Mesendoderm (in vitro differentiated cells): ENCODE measurements at regions not wholly inside any gene's neighbourhood (a gene's known extent, or its start where the extent isn't known, plus 50 kb on each side); places are given as distances from the start of the nearest gene placed in this dataset.
A peak's percentile ranks its signal among the peaks of the same experiment; 100 is the strongest.

Source experiments
- DNase-seq: peaks from one replicate; pipeline ENCODE4 v3.0.0; 2013
- H2AK5ac ChIP-seq: 2 replicates; pipeline ENCODE4 v1.6.1; 2013; ENCODE audit warnings: low read length, inconsistent platforms
- H2BK120ac ChIP-seq: 2 replicates; pipeline ENCODE4 v1.6.1; 2013; ENCODE audit warnings: low read depth, mild to moderate bottlenecking, low read length, moderate library complexity, mixed read lengths
- H2BK15ac ChIP-seq: replicated peaks from 2 replicates; pipeline ENCODE4 v1.6.1; 2013; ENCODE audit warnings: low read depth, mild to moderate bottlenecking, moderate library complexity
- H2BK5ac ChIP-seq: 2 replicates; pipeline ENCODE4 v1.6.1; 2013; ENCODE audit warnings: low read length, inconsistent platforms
- H3K18ac ChIP-seq: 2 replicates; pipeline ENCODE4 v1.6.1; 2013; ENCODE audit warnings: mild to moderate bottlenecking, low read length, mixed read lengths
- H3K23ac ChIP-seq: one replicate; pipeline ENCODE4 v1.6.1; 2013; ENCODE audit warnings: low read length
- H3K27ac ChIP-seq: 2 replicates; pipeline ENCODE4 v1.5.1; 2013; ENCODE audit warnings: low read depth, mild to moderate bottlenecking, inconsistent platforms, low read length, moderate library complexity
- H3K27me3 ChIP-seq: 2 replicates; pipeline ENCODE4 v1.6.1; 2013; ENCODE audit warnings: low read length, control low read depth, mild to moderate bottlenecking, inconsistent platforms; ENCODE audit not compliant: insufficient read depth, poor library complexity
- H3K36me3 ChIP-seq: 2 replicates; pipeline ENCODE4 v1.6.1; 2013; ENCODE audit warnings: low read length, inconsistent platforms; ENCODE audit not compliant: control insufficient read depth, insufficient read depth
- H3K4ac ChIP-seq: one replicate; pipeline ENCODE4 v1.6.1; 2013; ENCODE audit warnings: low read depth, mild to moderate bottlenecking, low read length, moderate library complexity
- H3K4me1 ChIP-seq: 2 replicates; pipeline ENCODE4 v1.6.1; 2013; ENCODE audit warnings: low read depth, low read length, inconsistent platforms; ENCODE audit not compliant: control insufficient read depth
- H3K4me2 ChIP-seq: 2 replicates; pipeline ENCODE4 v1.6.1; 2013; ENCODE audit warnings: low read length
- H3K4me3 ChIP-seq: 2 replicates; pipeline ENCODE4 v1.5.1; 2013; ENCODE audit warnings: mild to moderate bottlenecking, low read length
- H3K56ac ChIP-seq: one replicate; pipeline ENCODE4 v1.6.1; 2013; ENCODE audit warnings: low read length
- H3K79me1 ChIP-seq: 2 replicates; pipeline ENCODE4 v1.6.1; 2013; ENCODE audit warnings: low read length, inconsistent platforms
- H3K79me2 ChIP-seq: 2 replicates; pipeline ENCODE4 v1.6.1; 2013; ENCODE audit warnings: mild to moderate bottlenecking, low read length; ENCODE audit not compliant: control insufficient read depth, insufficient read depth
- H3K9ac ChIP-seq: 2 replicates; pipeline ENCODE4 v1.6.1; 2013; ENCODE audit warnings: low read length, inconsistent platforms
- H4K5ac ChIP-seq: one replicate; pipeline ENCODE4 v1.6.1; 2013; ENCODE audit warnings: low read length
- H4K8ac ChIP-seq: one replicate; pipeline ENCODE4 v1.6.1; 2013; ENCODE audit warnings: low read depth, mild to moderate bottlenecking, control low read depth, low read length, moderate library complexity
- WGBS: extraction: QIAGEN DNeasy Blood & Tissue Kit; methylation state at CpG from one replicate; pipeline ENCODE4 v1.1.7; 2013; ENCODE audit warnings: low lambda C conversion rate, missing lambda C conversion rate; ENCODE audit not compliant: insufficient coverage; ENCODE audit errors: extremely low coverage; 5-methylcytosine and 5-hydroxymethylcytosine counted together

DNA sequence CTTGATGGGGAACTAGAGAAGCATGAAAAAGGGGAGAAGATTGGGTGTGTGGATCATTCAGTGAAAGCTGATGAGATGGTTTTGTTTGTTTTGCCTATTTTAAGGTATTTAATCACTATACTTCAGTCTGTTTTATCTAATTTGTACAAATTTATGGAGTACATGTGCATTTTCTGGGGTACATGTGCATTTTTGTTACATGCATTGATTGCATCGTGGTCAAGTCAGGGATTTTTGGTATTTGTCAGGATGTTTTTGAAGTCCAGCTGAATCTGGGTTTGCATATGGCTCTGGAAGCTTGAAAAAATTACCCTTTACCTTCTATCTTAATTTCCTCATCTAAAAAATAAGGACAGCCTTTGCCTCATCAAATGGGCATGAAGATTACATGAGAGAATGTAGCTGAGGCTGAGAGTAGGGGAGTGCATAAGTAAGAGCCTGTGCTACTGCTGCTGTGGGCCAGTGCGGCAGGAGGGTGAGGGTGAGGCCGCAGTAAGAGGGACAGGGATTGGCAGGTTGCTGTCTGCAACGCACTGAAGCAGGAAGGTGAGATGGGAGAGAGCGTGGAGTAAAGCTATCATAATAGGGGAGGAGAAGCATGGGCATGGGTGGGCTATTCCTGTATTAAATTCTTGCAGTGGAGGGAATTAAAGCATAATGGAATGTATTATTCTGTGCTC is 139.8 kb downstream of the NPR3 start:
- no peaks in the 10 kb centered on the region for H3K36me3 ChIP-seq
- no peak overlapping the region for H2BK15ac ChIP-seq
- H3K79me1 ChIP-seq, result no peaks in the 10 kb centered on the region
- DNase-seq, result peak; percentile 2
- H4K8ac ChIP-seq, result no peak overlapping the region
- no peak overlapping the region for H3K4ac ChIP-seq
- no peak overlapping the region for H3K4me3 ChIP-seq
- no peaks in the 10 kb centered on the region for H3K79me2 ChIP-seq
- WGBS, result no CpG with 5 or more reads among the region's 5 CpGs
- H2AK5ac ChIP-seq, result no peak overlapping the region
- no peak overlapping the region for H3K27ac ChIP-seq
- H4K5ac ChIP-seq, result no peak overlapping the region
- no peak overlapping the region for H3K23ac ChIP-seq
- no peak overlapping the region for H3K56ac ChIP-seq
- H3K18ac ChIP-seq, result no peak overlapping the region
- no peaks in the 10 kb centered on the region for H3K27me3 ChIP-seq
- no peak overlapping the region for H2BK120ac ChIP-seq
- no peak overlapping the region for H3K4me2 ChIP-seq
- H2BK5ac ChIP-seq, result no peak overlapping the region
- H3K9ac ChIP-seq, result no peak overlapping the region
- H3K4me1 ChIP-seq, result no peaks in the 10 kb centered on the region

DNA sequence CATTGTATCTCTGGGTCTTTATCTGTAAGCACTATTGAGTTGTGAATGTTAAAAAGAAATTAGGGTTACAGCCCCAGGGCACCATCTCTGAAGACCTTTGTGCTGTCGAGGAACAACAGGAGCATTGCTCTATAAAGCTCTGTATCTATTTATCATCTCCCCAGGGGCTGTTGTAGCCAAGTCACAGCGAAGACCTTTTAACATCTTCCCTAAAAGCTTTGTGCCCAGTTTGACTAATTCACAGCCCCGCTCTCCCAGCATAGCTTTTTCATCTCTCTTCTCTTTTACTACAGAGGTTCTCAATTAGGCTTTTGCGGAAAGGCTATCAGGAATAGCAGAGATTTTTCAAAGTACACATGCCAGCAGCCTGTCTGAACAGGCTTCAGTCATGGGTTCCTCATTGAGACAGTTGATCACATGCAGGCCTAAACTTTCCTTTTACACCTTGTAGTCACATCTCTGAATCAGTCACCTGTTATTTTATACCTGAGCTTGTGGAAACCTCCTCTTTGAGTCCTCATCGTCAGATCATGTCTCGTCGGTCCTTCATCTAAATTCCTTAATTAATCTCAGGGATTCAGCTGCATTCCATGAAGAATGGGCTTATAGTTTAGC is 140.5 kb downstream of the NPR3 start:
- peak; percentile 19 for DNase-seq
- Histone ChIP-seq H3K56ac (no peak overlapping the region), H4K5ac (no peak overlapping the region), H3K4me3 (no peak overlapping the region), H3K4me2 (no peak overlapping the region), H3K9ac (no peak overlapping the region), H4K8ac (no peak overlapping the region), H3K79me2 (no peaks in the 10 kb centered on the region), H3K36me3 (no peaks in the 10 kb centered on the region), H2BK15ac (no peak overlapping the region), H3K79me1 (no peaks in the 10 kb centered on the region), H3K4me1 (no peaks in the 10 kb centered on the region), H2BK5ac (no peak overlapping the region), H2AK5ac (no peak overlapping the region), H3K4ac (no peak overlapping the region), H3K27ac (no peak overlapping the region), H2BK120ac (peak overlapping the region; percentile 23), H3K27me3 (no peaks in the 10 kb centered on the region), H3K18ac (no peak overlapping the region), H3K23ac (no peak overlapping the region)
- no CpG with 5 or more reads among the region's 7 CpGs for WGBS

DNA sequence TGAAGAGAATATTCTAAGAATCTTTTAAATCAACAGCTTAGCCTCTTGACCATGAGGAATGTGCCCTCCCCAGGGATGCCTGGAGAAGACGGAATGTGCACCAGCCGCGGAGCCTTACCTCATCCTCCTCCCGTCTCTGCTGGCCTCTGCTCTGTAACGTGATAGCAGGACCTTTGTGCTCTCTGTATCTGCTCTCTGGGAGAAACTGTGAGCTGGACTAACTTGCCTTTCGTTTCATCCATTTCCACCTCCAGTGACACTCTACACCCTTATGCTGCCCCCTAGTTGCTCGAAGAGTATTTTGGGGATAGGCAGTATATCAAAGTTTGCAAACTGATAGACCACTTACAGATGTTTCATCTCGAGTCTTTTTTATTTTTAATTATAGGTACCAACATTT is 141.4 kb downstream of the NPR3 start:
- no peaks in the 10 kb centered on the region for H3K27me3 ChIP-seq
- H3K79me1 ChIP-seq, result no peaks in the 10 kb centered on the region
- no peaks in the 10 kb centered on the region for H3K4me1 ChIP-seq
- no peak overlapping the region for H2BK120ac ChIP-seq
- no peak overlapping the region for H3K18ac ChIP-seq
- no peak overlapping the region for H2BK5ac ChIP-seq
- H4K8ac ChIP-seq, result no peak overlapping the region
- H3K36me3 ChIP-seq, result no peaks in the 10 kb centered on the region
- no peak overlapping the region for H3K23ac ChIP-seq
- no peak overlapping the region for H4K5ac ChIP-seq
- no peak overlapping the region for H2AK5ac ChIP-seq
- no CpG with 5 or more reads among the region's 8 CpGs for WGBS
- no peak overlapping the region for H3K56ac ChIP-seq
- peak; percentile 93 for DNase-seq
- no peak overlapping the region for H3K4me3 ChIP-seq
- H2BK15ac ChIP-seq, result no peak overlapping the region
- no peak overlapping the region for H3K27ac ChIP-seq
- H3K79me2 ChIP-seq, result no peaks in the 10 kb centered on the region
- H3K4me2 ChIP-seq, result no peak overlapping the region
- H3K4ac ChIP-seq, result no peak overlapping the region
- H3K9ac ChIP-seq, result no peak overlapping the region

DNA sequence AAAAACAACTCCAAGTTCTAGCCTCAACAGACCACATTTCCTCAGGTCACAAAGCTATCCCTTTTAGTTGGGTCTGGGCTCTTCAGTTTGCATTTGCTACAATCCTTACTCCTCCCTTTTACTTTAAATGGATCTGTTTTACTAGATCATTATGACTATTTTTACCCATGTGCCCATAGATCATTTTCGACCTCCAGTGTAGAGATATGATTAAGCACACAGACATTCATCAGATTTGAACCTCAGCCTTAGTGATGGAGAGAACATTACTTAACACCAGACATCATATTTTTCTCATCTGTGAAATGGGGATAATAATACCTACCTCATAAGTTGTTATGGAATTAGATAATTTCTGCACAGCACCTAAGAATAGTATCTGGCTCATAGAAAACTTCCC is 141.9 kb downstream of the NPR3 start:
- no peak overlapping the region for H3K9ac ChIP-seq
- H3K27ac ChIP-seq, result no peak overlapping the region
- H3K27me3 ChIP-seq, result no peaks in the 10 kb centered on the region
- H3K4me3 ChIP-seq, result no peak overlapping the region
- H3K79me2 ChIP-seq, result no peaks in the 10 kb centered on the region
- H2BK15ac ChIP-seq, result no peak overlapping the region
- H3K56ac ChIP-seq, result no peak overlapping the region
- no peak overlapping the region for H3K4ac ChIP-seq
- H3K36me3 ChIP-seq, result no peaks in the 10 kb centered on the region
- no CpG with 5 or more reads among the region's 1 CpG for WGBS
- no peak overlapping the region for H4K5ac ChIP-seq
- no peak overlapping the region for H2BK120ac ChIP-seq
- H3K4me2 ChIP-seq, result no peak overlapping the region
- no peaks in the 10 kb centered on the region for H3K79me1 ChIP-seq
- DNase-seq, result no peak
- no peak overlapping the region for H2BK5ac ChIP-seq
- no peaks in the 10 kb centered on the region for H3K4me1 ChIP-seq
- no peak overlapping the region for H2AK5ac ChIP-seq
- H3K18ac ChIP-seq, result no peak overlapping the region
- H4K8ac ChIP-seq, result no peak overlapping the region
- no peak overlapping the region for H3K23ac ChIP-seq

DNA sequence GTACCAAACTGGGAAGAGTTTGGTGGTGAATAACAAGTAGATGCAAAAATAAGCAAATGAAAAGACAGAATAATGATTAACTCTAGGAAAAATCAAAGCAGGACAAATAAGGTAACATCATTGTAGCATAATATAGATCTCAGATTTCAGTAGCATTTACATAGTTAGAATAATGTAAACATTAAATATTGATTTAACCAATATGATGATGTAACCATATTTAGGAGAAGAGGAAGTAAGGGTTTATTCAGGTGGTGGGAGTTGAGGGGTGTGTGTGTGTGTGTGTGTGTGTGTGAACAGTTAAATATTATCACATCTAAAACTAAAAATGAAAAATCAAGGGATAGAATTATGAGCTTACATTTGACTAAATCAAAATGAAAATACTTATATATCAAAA is 143.4 kb downstream of the NPR3 start:
- Histone ChIP-seq H3K4me2 (no peak overlapping the region), H3K79me1 (no peaks in the 10 kb centered on the region), H3K23ac (no peak overlapping the region), H3K79me2 (no peaks in the 10 kb centered on the region), H3K18ac (no peak overlapping the region), H2AK5ac (no peak overlapping the region), H2BK15ac (no peak overlapping the region), H3K4ac (no peak overlapping the region), H3K4me3 (no peak overlapping the region), H3K4me1 (no peaks in the 10 kb centered on the region), H4K5ac (no peak overlapping the region), H2BK5ac (no peak overlapping the region), H3K27me3 (no peaks in the 10 kb centered on the region), H3K9ac (no peak overlapping the region), H4K8ac (no peak overlapping the region), H2BK120ac (no peak overlapping the region), H3K27ac (no peak overlapping the region), H3K36me3 (no peaks in the 10 kb centered on the region), H3K56ac (no peak overlapping the region)
- DNase-seq, result no peak

DNA sequence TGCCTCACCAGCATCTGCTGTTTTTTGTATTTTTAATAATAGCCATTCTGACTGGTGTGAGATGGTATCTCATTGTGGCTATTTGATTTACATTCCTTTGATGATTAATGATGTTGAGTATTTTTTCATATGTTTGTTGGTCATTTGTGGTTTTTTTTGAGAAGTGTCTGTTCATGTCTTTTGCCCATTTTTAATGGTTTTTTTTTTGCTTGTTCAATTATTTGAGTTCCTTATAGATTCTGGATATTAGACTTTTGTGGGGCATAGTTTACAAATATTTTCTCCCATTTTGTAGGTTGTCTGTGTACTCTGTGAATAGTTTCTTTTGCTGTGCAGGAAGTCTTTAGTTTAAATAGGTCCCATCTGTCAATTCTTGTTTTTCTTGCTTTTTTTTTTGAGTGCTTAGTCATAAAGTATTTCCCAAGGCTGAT is 148.1 kb downstream of the NPR3 start:
- no peak overlapping the region for H2AK5ac ChIP-seq
- no peak overlapping the region for H2BK5ac ChIP-seq
- no peak overlapping the region for H3K9ac ChIP-seq
- H3K79me1 ChIP-seq, result no peaks in the 10 kb centered on the region
- H3K18ac ChIP-seq, result no peak overlapping the region
- no peak overlapping the region for H3K4me3 ChIP-seq
- no peak overlapping the region for H4K8ac ChIP-seq
- H3K4ac ChIP-seq, result no peak overlapping the region
- no peaks in the 10 kb centered on the region for H3K27me3 ChIP-seq
- no peak overlapping the region for H3K56ac ChIP-seq
- no peak overlapping the region for H3K23ac ChIP-seq
- no peak overlapping the region for H3K27ac ChIP-seq
- H3K4me2 ChIP-seq, result no peak overlapping the region
- H3K79me2 ChIP-seq, result no peaks in the 10 kb centered on the region
- H2BK120ac ChIP-seq, result no peak overlapping the region
- no peaks in the 10 kb centered on the region for H3K4me1 ChIP-seq
- no peak overlapping the region for H4K5ac ChIP-seq
- no peak for DNase-seq
- no peak overlapping the region for H2BK15ac ChIP-seq
- H3K36me3 ChIP-seq, result no peaks in the 10 kb centered on the region
